Naive thymus-derived CD8-positive, alpha-beta T cell (primary cell): ENCODE measurements at regions not wholly inside any gene's neighbourhood (a gene's known extent, or its start where the extent isn't known, plus 50 kb on each side); places are given as distances from the start of the nearest gene placed in this dataset.
A peak's percentile ranks its signal among the peaks of the same experiment; 100 is the strongest.
"Not testable (repeated sequence)": the region's sequence is repeated elsewhere in the genome, so short reads cannot be mapped to it uniquely, and the experiment has no call there.

Source experiments
- ATAC-seq, 2 donors: fragments of 150-1000 bp; cut with Tn5 transposase in 1 of 2; sonication (Bioruptor Pico), chemical (Tn5 transposase) in 1 of 2; 1 replicate in 1 of 2; 2 replicates in 1 of 2; pipeline ENCODE4 v1.10.0; 2021; ENCODE audit warnings: mild to moderate bottlenecking in 2 of 2, moderate library complexity in 2 of 2
- POLR2A ChIA-PET: fragments of 350-600 bp; sonication (Branson Sonifier 250); formaldehyde crosslinking; loops from one replicate; lab custom pipeline; 2021; ENCODE audit warnings: antibody characterized with exemption; lab: Charles Lee
- DNase-seq, 10 donors: peaks; one replicate each; pipeline versions ENCODE4 v3.0.0 to v3.0.0-alpha.2; 2020 to 2022
- H3K27ac Mint-ChIP-seq, 10 donors: one replicate each; pipeline ENCODE4 v1.8.0; 2020 to 2022; ENCODE audit warnings: mild to moderate bottlenecking in 10 of 10, mixed read lengths in 10 of 10, moderate library complexity in 4 of 10, inconsistent platforms in 1 of 10
- H3K27me3 Mint-ChIP-seq, 5 donors: one replicate each; pipeline ENCODE4 v1.8.0; 2021 to 2022; ENCODE audit warnings: mixed read lengths in 5 of 5
- H3K36me3 Mint-ChIP-seq, 3 donors: one replicate each; pipeline ENCODE4 v1.8.0; 2020 to 2022; ENCODE audit warnings: mixed read lengths in 3 of 3, mild to moderate bottlenecking in 2 of 3, inconsistent platforms in 1 of 3
- H3K4me1 Mint-ChIP-seq, 4 donors: one replicate each; pipeline ENCODE4 v1.8.0; 2021 to 2022; ENCODE audit warnings: mixed read lengths in 4 of 4
- H3K4me3 Mint-ChIP-seq, 10 donors: one replicate each; pipeline ENCODE4 v1.8.0; 2020 to 2022; ENCODE audit warnings: mild to moderate bottlenecking in 10 of 10, mixed read lengths in 10 of 10, moderate library complexity in 6 of 10, inconsistent platforms in 1 of 10
- H3K9me3 Mint-ChIP-seq, 9 donors: one replicate each; pipeline ENCODE4 v1.8.0; 2020 to 2022; ENCODE audit warnings: mixed read lengths in 9 of 9, mild to moderate bottlenecking in 3 of 9, inconsistent platforms in 1 of 9, moderate library complexity in 1 of 9

GRCh38 chr6:132132422-132132821 is 181.2 kb upstream of the CCN2 start:
- Mint-ChIP-seq H3K9me3 (peaks cover 0 to 2% (median 0%) of the 10 kb centered on the region in 9 donors), H3K4me3 (no peak overlapping the region), H3K36me3 (no peaks in the 10 kb centered on the region), H3K27ac (peak overlapping the region in 1 of 10 donors; percentile 41), H3K4me1 (peaks cover 0 to 38% (median 0%) of the 10 kb centered on the region in 4 donors), H3K27me3 (peaks cover 3 to 15% (median 6%) of the 10 kb centered on the region in 5 donors)
- DNase-seq: no peak
- no peak for ATAC-seq
- POLR2A ChIA-PET: no interaction called here

DNA sequence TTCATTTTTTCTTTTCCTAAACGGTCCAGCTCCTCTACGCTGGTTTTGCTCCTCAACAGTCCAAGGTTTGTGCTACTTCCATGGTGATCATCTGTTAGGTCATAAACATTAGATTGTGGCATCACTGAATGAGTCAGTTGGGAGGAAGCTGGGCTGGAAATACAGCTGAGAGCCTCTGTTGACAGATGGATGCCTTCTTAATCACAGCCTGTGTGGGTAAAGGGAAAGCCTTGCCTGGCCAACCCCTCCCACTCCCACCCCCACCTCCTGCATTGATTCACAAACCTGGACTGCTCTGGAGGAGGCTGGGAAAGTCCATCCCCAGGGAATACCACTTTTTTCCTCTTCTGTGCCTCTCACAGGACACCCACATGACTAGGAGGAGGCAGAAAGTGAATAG is 180.6 kb upstream of the CCN2 start:
- DNase-seq (no peak), ATAC-seq (no peak)
- H3K27ac Mint-ChIP-seq: peak overlapping the region in 2 of 10 donors; percentile 46 to 58
- peaks cover 0 to 5% (median 0%) of the 10 kb centered on the region in 9 donors for H3K9me3 Mint-ChIP-seq
- POLR2A ChIA-PET: no interaction called here
- H3K4me3 Mint-ChIP-seq: peak overlapping the region in 1 of 10 donors; percentile 25
- H3K4me1 Mint-ChIP-seq: peaks cover 0 to 33% (median 0%) of the 10 kb centered on the region in 4 donors
- H3K27me3 Mint-ChIP-seq: peaks cover 3 to 21% (median 8%) of the 10 kb centered on the region in 5 donors
- no peaks in the 10 kb centered on the region for H3K36me3 Mint-ChIP-seq

GRCh38 chr6:132131351-132131750 is 180.2 kb upstream of the CCN2 start:
- Mint-ChIP-seq H3K4me3 (peak overlapping the region in 1 of 10 donors; percentile 25), H3K4me1 (peaks cover 0 to 30% (median 0%) of the 10 kb centered on the region in 4 donors), H3K9me3 (peaks cover 0 to 7% (median 0%) of the 10 kb centered on the region in 9 donors), H3K27ac (peak overlapping the region in 2 of 10 donors; percentile 46 to 58), H3K36me3 (no peaks in the 10 kb centered on the region), H3K27me3 (peaks cover 3 to 21% (median 8%) of the 10 kb centered on the region in 5 donors)
- ATAC-seq (no peak), DNase-seq (no peak)
- POLR2A ChIA-PET: no interaction called here

GRCh38 chr6:132130626-132131298 is 179.6 kb upstream of the CCN2 start:
- Mint-ChIP-seq H3K9me3 (peaks cover 0 to 7% (median 0%) of the 10 kb centered on the region in 9 donors), H3K36me3 (no peaks in the 10 kb centered on the region), H3K27ac (peak overlapping the region in 2 of 10 donors; percentile 23 to 58), H3K4me1 (peaks cover 0 to 28% (median 0%) of the 10 kb centered on the region in 4 donors), H3K4me3 (no peak overlapping the region), H3K27me3 (peaks cover 3 to 21% (median 8%) of the 10 kb centered on the region in 5 donors)
- ATAC-seq (no peak), DNase-seq (no peak)
- POLR2A ChIA-PET: no interaction called here

DNA sequence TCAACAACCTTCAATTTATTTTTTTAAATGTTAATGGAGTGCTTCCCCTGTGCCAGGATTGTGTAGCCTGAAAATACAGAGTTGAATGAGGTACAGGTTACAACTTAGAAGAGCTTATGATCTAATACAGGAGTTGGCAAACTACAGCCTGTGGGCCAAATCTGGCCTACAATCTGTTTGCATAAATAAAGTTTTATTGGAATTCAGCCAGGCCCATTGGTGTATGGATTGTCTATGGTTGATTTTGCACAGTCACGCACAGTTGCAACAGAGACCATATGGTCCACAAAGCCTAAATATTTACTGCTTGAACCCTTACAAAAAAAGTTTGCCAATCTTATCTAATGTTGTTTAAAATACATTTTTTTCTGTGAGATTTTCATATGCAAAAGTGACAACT is 177.3 kb upstream of the CCN2 start:
- H3K36me3 Mint-ChIP-seq: no peaks in the 10 kb centered on the region
- no peak overlapping the region for H3K4me3 Mint-ChIP-seq
- peaks cover 0 to 7% (median 0%) of the 10 kb centered on the region in 9 donors for H3K9me3 Mint-ChIP-seq
- POLR2A ChIA-PET: no interaction called here
- ATAC-seq (no peak), DNase-seq (no peak)
- H3K27ac Mint-ChIP-seq: no peak overlapping the region
- H3K27me3 Mint-ChIP-seq: peaks cover 1 to 21% (median 8%) of the 10 kb centered on the region in 5 donors
- H3K4me1 Mint-ChIP-seq: peaks cover 0 to 24% (median 0%) of the 10 kb centered on the region in 4 donors

- DNase-seq (no peak), ATAC-seq (no peak)
- Mint-ChIP-seq H3K9me3 (peaks cover 0 to 7% (median 0%) of the 10 kb centered on the region in 9 donors), H3K4me1 (peaks cover 0 to 9% (median 0%) of the 10 kb centered on the region in 4 donors), H3K36me3 (no peaks in the 10 kb centered on the region), H3K27me3 (peaks cover 0 to 15% (median 4%) of the 10 kb centered on the region in 5 donors), H3K4me3 (no peak overlapping the region), H3K27ac (no peak overlapping the region)
- POLR2A ChIA-PET: no interaction called here
These were observed 175.0 kb upstream of the CCN2 start for GRCh38 chr6:132126150-132126549.

DNA sequence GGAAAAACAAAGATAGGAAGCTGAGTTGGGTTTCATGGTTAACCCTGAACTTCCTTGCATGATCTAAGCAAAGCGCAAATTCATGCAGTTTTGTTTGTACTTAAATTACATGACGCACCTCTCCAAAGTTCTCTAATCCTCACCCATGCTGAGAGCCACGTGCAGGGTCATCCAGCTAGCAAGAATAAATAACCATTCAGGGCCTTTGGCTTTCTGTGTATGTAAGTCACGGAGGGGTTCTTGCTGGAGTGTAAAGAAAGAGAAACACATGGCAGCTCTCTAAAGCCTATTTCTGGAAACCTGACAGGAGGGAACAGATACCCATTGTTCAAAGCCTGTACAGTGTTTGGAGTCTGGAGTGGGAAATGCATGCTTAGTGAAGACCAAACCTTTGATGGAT is 171.7 kb upstream of the CCN2 start:
- Mint-ChIP-seq H3K9me3 (peaks cover 0 to 7% (median 0%) of the 10 kb centered on the region in 9 donors), H3K36me3 (no peaks in the 10 kb centered on the region), H3K4me1 (no peaks in the 10 kb centered on the region), H3K4me3 (no peak overlapping the region), H3K27ac (no peak overlapping the region), H3K27me3 (peaks cover 0 to 11% (median 4%) of the 10 kb centered on the region in 5 donors)
- DNase-seq (no peak), ATAC-seq (no peak)
- POLR2A ChIA-PET: no interaction called here

- no peaks in the 10 kb centered on the region for H3K4me1 Mint-ChIP-seq
- H3K27me3 Mint-ChIP-seq: peaks cover 0 to 8% (median 4%) of the 10 kb centered on the region in 5 donors
- POLR2A ChIA-PET: no interaction called here
- H3K36me3 Mint-ChIP-seq: no peaks in the 10 kb centered on the region
- no peak overlapping the region for H3K27ac Mint-ChIP-seq
- DNase-seq: no peak
- H3K4me3 Mint-ChIP-seq: no peak overlapping the region
- H3K9me3 Mint-ChIP-seq: peaks cover 0 to 4% (median 0%) of the 10 kb centered on the region in 9 donors
- no peak for ATAC-seq
These were observed 171.0 kb upstream of the CCN2 start for GRCh38 chr6:132122176-132122575.

DNA sequence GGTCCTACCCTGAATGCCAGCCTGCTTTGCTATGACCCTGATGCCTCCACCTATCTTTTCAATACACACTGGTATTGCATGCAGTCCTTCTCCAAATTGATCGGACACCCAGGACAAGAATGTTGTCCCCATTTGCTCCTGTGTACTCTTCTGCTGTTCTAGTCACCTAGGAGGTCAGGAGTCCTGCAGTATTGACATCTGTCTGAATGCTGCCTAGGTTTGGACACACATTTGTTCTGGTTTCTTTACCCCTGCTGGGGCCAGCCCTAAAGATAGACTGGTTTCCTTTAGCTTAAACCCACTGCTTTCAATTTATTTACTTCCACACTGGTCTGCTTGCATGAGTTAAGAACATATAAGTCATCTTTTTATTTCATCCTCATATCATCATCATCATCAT is 167.0 kb upstream of the CCN2 start:
- DNase-seq (no peak), ATAC-seq (no peak)
- Mint-ChIP-seq H3K27me3 (peaks cover 0 to 11% (median 2%) of the 10 kb centered on the region in 5 donors), H3K27ac (no peak overlapping the region), H3K4me3 (no peak overlapping the region), H3K36me3 (no peaks in the 10 kb centered on the region), H3K9me3 (peaks cover 0 to 1% (median 0%) of the 10 kb centered on the region in 9 donors), H3K4me1 (no peaks in the 10 kb centered on the region)
- POLR2A ChIA-PET: no interaction called here

- H3K4me3 Mint-ChIP-seq: no peak overlapping the region
- H3K4me1 Mint-ChIP-seq: no peaks in the 10 kb centered on the region
- no peak for DNase-seq
- H3K36me3 Mint-ChIP-seq: no peaks in the 10 kb centered on the region
- H3K9me3 Mint-ChIP-seq: peaks cover 0 to 13% (median 4%) of the 10 kb centered on the region in 9 donors
- POLR2A ChIA-PET: no interaction called here
- no peak for ATAC-seq
- no peak overlapping the region for H3K27ac Mint-ChIP-seq
- peaks cover 0 to 11% (median 2%) of the 10 kb centered on the region in 5 donors for H3K27me3 Mint-ChIP-seq
These were observed 164.7 kb upstream of the CCN2 start for GRCh38 chr6:132115714-132116366.

- Mint-ChIP-seq H3K4me3 (no peak overlapping the region), H3K27ac (no peak overlapping the region), H3K36me3 (peaks cover 0 to 2% (median 0%) of the 10 kb centered on the region in 3 donors), H3K9me3 (peaks cover 0 to 26% (median 13%) of the 10 kb centered on the region in 9 donors), H3K27me3 (peaks cover 0 to 11% (median 1%) of the 10 kb centered on the region in 5 donors), H3K4me1 (no peaks in the 10 kb centered on the region)
- POLR2A ChIA-PET: no interaction called here
- DNase-seq: no peak
- ATAC-seq: no peak
These were observed 163.1 kb upstream of the CCN2 start for GRCh38 chr6:132114201-132114825.

GRCh38 chr6:132109752-132110151 is 158.6 kb upstream of the CCN2 start:
- H3K4me3 Mint-ChIP-seq, DNase-seq, ATAC-seq, H3K4me1 Mint-ChIP-seq, H3K27me3 Mint-ChIP-seq, H3K27ac Mint-ChIP-seq, POLR2A ChIA-PET: not testable (repeated sequence)
- H3K9me3 Mint-ChIP-seq: peaks cover 0 to 51% (median 22%) of the 10 kb centered on the region in 9 donors
- peaks cover 0 to 18% (median 0%) of the 10 kb centered on the region in 3 donors for H3K36me3 Mint-ChIP-seq

DNA sequence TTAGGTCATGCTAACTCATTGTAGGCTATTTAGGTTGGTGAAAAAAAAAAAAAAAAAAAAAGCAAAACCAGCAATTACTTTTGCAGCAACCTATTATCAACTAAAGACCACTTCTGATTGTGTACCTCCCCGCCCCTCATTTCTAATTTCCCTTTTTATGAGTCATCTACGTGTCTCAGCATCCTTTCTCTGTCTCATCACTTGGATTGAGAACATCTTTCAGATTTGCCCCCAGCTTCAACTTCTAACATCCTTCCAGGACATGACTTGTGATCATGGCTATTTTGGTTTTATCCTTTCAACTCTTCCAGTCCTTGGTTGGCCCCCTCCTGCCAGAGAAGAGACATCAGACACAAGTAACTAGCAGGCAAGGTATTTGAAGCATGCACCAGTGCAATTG is 156.7 kb upstream of the CCN2 start:
- ATAC-seq: no peak
- DNase-seq: no peak
- Mint-ChIP-seq H3K36me3 (peaks cover 0 to 18% (median 0%) of the 10 kb centered on the region in 3 donors), H3K27me3 (no peaks in the 10 kb centered on the region), H3K27ac (no peak overlapping the region), H3K4me1 (no peaks in the 10 kb centered on the region), H3K4me3 (no peak overlapping the region), H3K9me3 (peaks cover 0 to 56% (median 25%) of the 10 kb centered on the region in 9 donors)
- POLR2A ChIA-PET: no interaction called here
